ENCODE measurements at regions not wholly inside any gene's neighbourhood (a gene's known extent, or its start where the extent isn't known, plus 50 kb on each side); places are given as distances from the start of the nearest gene placed in this dataset.

DNA sequence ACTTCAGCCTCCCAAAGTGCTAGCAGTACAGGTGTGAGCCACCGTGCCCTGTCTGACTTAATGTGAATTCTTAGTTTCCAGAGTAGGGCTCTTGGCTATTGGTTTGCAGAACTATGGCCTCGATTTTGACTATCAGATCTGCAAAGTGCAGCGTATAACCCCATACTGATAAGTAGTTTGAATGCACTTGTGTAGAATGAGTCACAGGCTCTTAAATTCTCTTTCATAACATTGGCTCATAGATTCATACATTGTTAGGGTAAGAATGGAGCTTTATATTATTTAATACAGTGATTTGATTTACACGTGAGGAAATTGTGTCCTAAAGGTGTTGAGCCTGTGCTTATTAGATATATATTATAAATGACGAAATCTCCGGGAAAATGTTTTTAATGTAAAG is 109.9 kb downstream of the ZPLD1 start:
- no peak for DNase-seq (ENCODE audit: low spot score)
- TF ChIP-seq, protein P1, sequence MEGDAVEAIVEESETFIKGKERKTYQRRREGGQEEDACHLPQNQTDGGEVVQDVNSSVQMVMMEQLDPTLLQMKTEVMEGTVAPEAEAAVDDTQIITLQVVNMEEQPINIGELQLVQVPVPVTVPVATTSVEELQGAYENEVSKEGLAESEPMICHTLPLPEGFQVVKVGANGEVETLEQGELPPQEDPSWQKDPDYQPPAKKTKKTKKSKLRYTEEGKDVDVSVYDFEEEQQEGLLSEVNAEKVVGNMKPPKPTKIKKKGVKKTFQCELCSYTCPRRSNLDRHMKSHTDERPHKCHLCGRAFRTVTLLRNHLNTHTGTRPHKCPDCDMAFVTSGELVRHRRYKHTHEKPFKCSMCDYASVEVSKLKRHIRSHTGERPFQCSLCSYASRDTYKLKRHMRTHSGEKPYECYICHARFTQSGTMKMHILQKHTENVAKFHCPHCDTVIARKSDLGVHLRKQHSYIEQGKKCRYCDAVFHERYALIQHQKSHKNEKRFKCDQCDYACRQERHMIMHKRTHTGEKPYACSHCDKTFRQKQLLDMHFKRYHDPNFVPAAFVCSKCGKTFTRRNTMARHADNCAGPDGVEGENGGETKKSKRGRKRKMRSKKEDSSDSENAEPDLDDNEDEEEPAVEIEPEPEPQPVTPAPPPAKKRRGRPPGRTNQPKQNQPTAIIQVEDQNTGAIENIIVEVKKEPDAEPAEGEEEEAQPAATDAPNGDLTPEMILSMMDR (IDR thresholded peaks at IDR 0.05; ENCODE audit: extremely low read depth, missing control alignments) = no peak

- DNase-seq (ENCODE audit: low spot score) = no peak
These were observed 110.5 kb downstream of the ZPLD1 start for GRCh38 chr3:102545276-102545675.

DNA sequence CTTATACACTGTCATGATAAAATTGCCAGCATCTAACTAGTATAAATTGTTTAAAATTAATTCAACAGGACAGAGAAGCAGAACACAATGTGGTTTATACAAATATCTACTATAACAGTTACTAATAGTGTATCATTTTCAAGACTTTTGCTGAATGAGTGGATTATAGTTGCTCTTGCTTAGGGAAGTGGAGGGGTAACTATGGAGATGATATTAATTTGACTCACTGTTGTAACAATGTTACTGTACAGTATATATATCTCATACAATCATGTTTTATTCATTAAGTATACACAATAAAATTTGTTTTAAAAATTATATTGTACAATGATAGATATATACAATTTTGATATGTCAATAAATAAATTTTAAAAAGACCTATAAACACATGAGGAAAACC is 119.1 kb downstream of the ZPLD1 start:
- no peak for DNase-seq (ENCODE audit: low spot score)
- TF ChIP-seq, protein P1 (IDR thresholded peaks at IDR 0.05; ENCODE audit: extremely low read depth, missing control alignments) = no peak

More at GRCh38 chr3:102545276-102545675, 110.5 kb downstream of the ZPLD1 start:
- TF ChIP-seq, protein P1 (IDR thresholded peaks at IDR 0.05; ENCODE audit: extremely low read depth, missing control alignments) = no peak

DNA sequence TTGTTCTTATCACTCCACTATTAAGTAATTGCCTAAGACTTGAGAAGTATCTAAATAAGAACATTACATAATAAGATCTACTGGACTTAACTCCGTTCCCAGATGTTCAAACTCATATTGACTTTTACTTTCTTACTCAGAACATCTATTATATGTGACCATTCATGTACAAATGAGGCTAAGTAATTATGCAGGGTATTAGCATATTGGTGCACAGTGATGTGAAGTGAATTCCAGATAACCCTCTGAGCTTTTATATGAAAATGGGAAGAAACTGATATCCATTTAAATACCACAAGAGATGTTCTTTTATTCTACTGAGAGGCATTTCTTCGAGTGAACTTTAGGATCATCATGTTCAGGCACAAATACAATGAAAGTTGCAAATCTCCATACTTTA is 135.7 kb downstream of the ZPLD1 start:
- TF ChIP-seq, protein P1 (IDR thresholded peaks at IDR 0.05; ENCODE audit: extremely low read depth, missing control alignments) = no peak
- no peak for DNase-seq (ENCODE audit: low spot score)

DNA sequence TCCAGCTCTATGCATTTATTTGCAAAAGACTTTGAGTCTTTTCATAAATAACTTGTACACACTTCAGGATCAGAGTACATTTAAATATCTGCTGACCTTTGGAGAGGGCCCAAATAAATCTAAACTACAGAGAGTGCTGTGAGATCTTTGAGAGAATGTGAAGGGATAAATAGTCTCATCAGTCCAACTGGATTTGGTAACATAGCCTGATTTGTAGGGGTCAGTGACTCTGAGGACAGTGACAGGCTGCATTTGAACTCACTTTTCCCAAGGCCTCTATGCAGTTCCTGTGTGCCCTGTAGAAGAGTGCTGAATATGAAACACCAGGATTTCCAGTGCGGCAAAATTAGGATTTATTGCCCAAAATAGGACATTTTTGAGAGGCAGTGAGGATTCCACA is 136.2 kb downstream of the ZPLD1 start:
- TF ChIP-seq, protein P1 (IDR thresholded peaks at IDR 0.05; ENCODE audit: extremely low read depth, missing control alignments) = no peak
- no peak for DNase-seq (ENCODE audit: low spot score)

GRCh38 chr3:102571720-102572384 is 137.0 kb downstream of the ZPLD1 start:
- no peak for DNase-seq (ENCODE audit: low spot score)
- TF ChIP-seq, protein P1 (IDR thresholded peaks at IDR 0.05; ENCODE audit: extremely low read depth, missing control alignments) = no peak

DNA sequence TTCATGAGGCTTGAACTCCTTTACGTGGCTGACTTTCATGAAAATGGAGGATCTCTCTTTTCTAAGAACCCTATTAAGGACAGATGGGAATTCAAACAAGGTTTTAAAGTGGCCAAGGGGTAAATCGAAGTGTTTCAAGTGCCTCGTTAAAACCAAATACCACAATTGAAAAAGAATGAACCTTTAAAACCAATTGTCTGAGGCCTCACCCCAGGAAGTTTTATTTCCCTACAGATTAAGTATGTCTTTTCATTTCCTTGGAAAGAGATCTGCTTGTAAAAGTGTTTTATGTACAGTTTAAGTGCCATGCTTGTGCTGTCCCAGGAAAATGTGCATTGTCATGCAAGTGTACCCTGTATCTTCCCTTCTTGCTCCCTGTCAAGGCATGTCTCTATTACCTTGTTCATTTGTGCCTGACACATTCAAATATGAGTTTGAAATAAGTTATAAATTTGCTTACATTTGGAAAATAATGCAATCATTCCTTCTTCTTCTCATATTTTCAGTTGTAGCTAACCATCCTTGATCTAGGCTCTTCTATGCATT is 138.7 kb downstream of the ZPLD1 start:
- TF ChIP-seq, protein P1 (IDR thresholded peaks at IDR 0.05; ENCODE audit: extremely low read depth, missing control alignments) = no peak
- DNase-seq (ENCODE audit: low spot score) = no peak

All from GM20000 (cell line).